Keratinocyte (primary cell): ENCODE measurements at regions not wholly inside any gene's neighbourhood (a gene's known extent, or its start where the extent isn't known, plus 50 kb on each side); places are given as distances from the start of the nearest gene placed in this dataset.

Experiments
- DNase-seq: peaks from one replicate; pipeline ENCODE4 v3.0.0-alpha.2; 2011; ENCODE audit warnings: low read depth, missing footprints, low spot score
- FAIRE-seq: peaks from 2 replicates; lab custom pipeline; 2011; peaks lifted over from hg19 to GRCh38; lab: Jason Lieb, UNC
- H2AFZ ChIP-seq: 2 replicates; pipeline ENCODE4 v1.6.0; 2012; ENCODE audit warnings: low read length, control low read depth, inconsistent platforms; ENCODE audit not compliant: control insufficient read depth
- H3K27ac ChIP-seq: 2 replicates; pipeline ENCODE4 v1.5.1; 2011; ENCODE audit warnings: low read length; ENCODE audit not compliant: control insufficient read depth, insufficient read depth
- H3K27me3 ChIP-seq: 3 replicates; pipeline ENCODE4 v1.6.0; 2011; ENCODE audit warnings: low read length; ENCODE audit not compliant: control insufficient read depth, insufficient read depth; ENCODE audit errors: extremely low read depth
- H3K36me3 ChIP-seq, 2 experiments: 2 replicates in 1 of 2; 3 replicates in 1 of 2; pipeline ENCODE4 v1.5.1; 2011; ENCODE audit warnings: low read length in 2 of 2, mild to moderate bottlenecking in 1 of 2; ENCODE audit not compliant: control insufficient read depth in 2 of 2, insufficient read depth in 2 of 2; ENCODE audit errors: extremely low read depth in 1 of 2
- H3K4me1 ChIP-seq: 3 replicates; pipeline ENCODE4 v1.5.1; 2011; ENCODE audit warnings: low read length; ENCODE audit not compliant: control insufficient read depth, insufficient read depth; ENCODE audit errors: extremely low read depth
- H3K4me2 ChIP-seq: 3 replicates; pipeline ENCODE4 v1.6.0; 2011; ENCODE audit warnings: low read depth, low read length; ENCODE audit not compliant: control insufficient read depth, insufficient read depth; ENCODE audit errors: extremely low read depth
- H3K4me3 ChIP-seq, 3 experiments: fragments of 200-600 bp in 1 of 3; sonication (generic) in 1 of 3; 2 replicates in 2 of 3; 3 replicates in 1 of 3; pipeline ENCODE4 v1.5.1; 2011 to 2016; ENCODE audit warnings: low read length in 3 of 3, mild to moderate bottlenecking in 3 of 3, control low read depth in 2 of 3, inconsistent platforms in 1 of 3, low read depth in 1 of 3, mixed read lengths in 1 of 3, mixed run types in 1 of 3, moderate library complexity in 1 of 3; ENCODE audit not compliant: control insufficient read depth in 2 of 3, insufficient read depth in 2 of 3; ENCODE audit errors: extremely low read depth in 1 of 3
- H3K79me2 ChIP-seq: 2 replicates; pipeline ENCODE4 v1.6.0; 2012; ENCODE audit warnings: low read length; ENCODE audit not compliant: control insufficient read depth, insufficient read depth
- H3K9ac ChIP-seq: 3 replicates; pipeline ENCODE4 v1.6.0; 2011; ENCODE audit warnings: low read length; ENCODE audit not compliant: control insufficient read depth, insufficient read depth; ENCODE audit errors: extremely low read depth
- H3K9me1 ChIP-seq: 3 replicates; pipeline ENCODE4 v1.6.0; 2011; ENCODE audit warnings: low read length; ENCODE audit not compliant: control insufficient read depth, insufficient read depth; ENCODE audit errors: extremely low read depth
- H3K9me3 ChIP-seq: 2 replicates; pipeline ENCODE4 v1.5.1; 2012; ENCODE audit warnings: low read depth, low read length; ENCODE audit not compliant: control insufficient read depth
- H4K20me1 ChIP-seq: 3 replicates; pipeline ENCODE4 v1.6.0; 2011; ENCODE audit warnings: low read length; ENCODE audit not compliant: control insufficient read depth, insufficient read depth; ENCODE audit errors: extremely low read depth
- CTCF ChIP-seq, 3 experiments: IDR thresholded peaks in 1 of 3; conservative IDR thresholded peaks in 1 of 3; optimal IDR thresholded peaks in 1 of 3; 2 replicates in 2 of 3; 3 replicates in 1 of 3; pipeline versions ENCODE3 to v1.5.1; 2011; ENCODE audit warnings: low read length in 3 of 3, mild to moderate bottlenecking in 3 of 3, moderate library complexity in 2 of 3, control low read depth in 1 of 3, inconsistent platforms in 1 of 3; ENCODE audit not compliant: insufficient read depth in 2 of 3; ENCODE audit errors: extremely low read depth in 1 of 3
- EZH2 ChIP-seq: IDR thresholded peaks from one replicate; pipeline ENCODE4 v1.6.1; 2012; ENCODE audit warnings: inconsistent platforms, mild to moderate bottlenecking, low read length, moderate library complexity
- dilution Hi-C: fragments of 300-500 bp; cut with MboI; formaldehyde crosslinking; loops from one replicate; pipeline ENCODE4 v1.7.0; 2020; ENCODE audit warnings: low sequenced_read_pairs; ENCODE audit not compliant: extremely low pct_ligation_motif_present

GRCh38 chr6:133705066-133705465, 183.8 kb upstream of the TCF21 start:
- no peaks in the 10 kb centered on the region for H4K20me1 ChIP-seq
- H3K27ac ChIP-seq, result no peak overlapping the region
- TF ChIP-seq EZH2 (no peak), CTCF (optimal IDR thresholded peaks at IDR 0.05 in 1 of 3, IDR thresholded peaks at IDR 0.05 in 1 of 3, conservative IDR thresholded peaks at IDR 0.05 in 1 of 3; ENCODE audit: extremely low read depth in 1 of 3, insufficient read depth in 2 of 3, low read length in 3 of 3) (no peak)
- no peak overlapping the region for H3K9ac ChIP-seq
- no peaks in the 10 kb centered on the region for H3K27me3 ChIP-seq
- H3K4me3 ChIP-seq, result no peak overlapping the region
- DNase-seq (no peak), FAIRE-seq (no peak)
- no peaks in the 10 kb centered on the region for H3K4me1 ChIP-seq
- H3K9me3 ChIP-seq, result no peaks in the 10 kb centered on the region
- no peaks in the 10 kb centered on the region for H3K79me2 ChIP-seq
- H3K9me1 ChIP-seq, result no peaks in the 10 kb centered on the region
- no peak overlapping the region for H3K4me2 ChIP-seq
- H3K36me3 ChIP-seq, result no peaks in the 10 kb centered on the region
- dilution Hi-C loops, result no loop called here
- no peak overlapping the region for H2AFZ ChIP-seq

GRCh38 chr6:133705731-133706130, 183.2 kb upstream of the TCF21 start:
- Histone ChIP-seq H3K27ac (no peak overlapping the region), H3K79me2 (no peaks in the 10 kb centered on the region), H3K4me3 (no peak overlapping the region), H3K9me3 (no peaks in the 10 kb centered on the region), H2AFZ (no peak overlapping the region), H3K9ac (no peak overlapping the region), H3K27me3 (no peaks in the 10 kb centered on the region), H3K4me2 (no peak overlapping the region), H3K4me1 (no peaks in the 10 kb centered on the region), H3K9me1 (no peaks in the 10 kb centered on the region), H4K20me1 (no peaks in the 10 kb centered on the region), H3K36me3 (no peaks in the 10 kb centered on the region)
- TF ChIP-seq CTCF (optimal IDR thresholded peaks at IDR 0.05 in 1 of 3, IDR thresholded peaks at IDR 0.05 in 1 of 3, conservative IDR thresholded peaks at IDR 0.05 in 1 of 3; ENCODE audit: extremely low read depth in 1 of 3, insufficient read depth in 2 of 3, low read length in 3 of 3), result no peak
- no peak for TF ChIP-seq EZH2
- DNase-seq, result no peak
- FAIRE-seq, result no peak
- dilution Hi-C loops, result no loop called here
